ENCODE measurements at regions not wholly inside any gene's neighbourhood (a gene's known extent, or its start where the extent isn't known, plus 50 kb on each side); places are given as distances from the start of the nearest gene placed in this dataset.
"Not testable (repeated sequence)": the region's sequence is repeated elsewhere in the genome, so short reads cannot be mapped to it uniquely, and the experiment has no call there.

- DNase-seq (ENCODE audit: low read depth), result no peak
- H3K4me3 ChIP-seq (ENCODE audit: low read depth, low read length), result no peak overlapping the region
- TF ChIP-seq CTCF (conservative IDR thresholded peaks at IDR 0.05; ENCODE audit: low read depth, low read length), result no peak
Measured at GRCh38 chr3:34046154-34046553, 247.7 kb downstream of the PDCD6IP start.

GRCh38 chr3:34053626-34054025 is 255.2 kb downstream of the PDCD6IP start:
- no peak for DNase-seq (ENCODE audit: low read depth)
- no peak overlapping the region for H3K4me3 ChIP-seq (ENCODE audit: low read depth, low read length)
- TF ChIP-seq CTCF (conservative IDR thresholded peaks at IDR 0.05; ENCODE audit: low read depth, low read length), result no peak

- no peak for DNase-seq (ENCODE audit: low read depth)
- peak overlapping the region; percentile 0 for H3K4me3 ChIP-seq (ENCODE audit: low read depth, low read length)
- TF ChIP-seq CTCF (conservative IDR thresholded peaks at IDR 0.05; ENCODE audit: low read depth, low read length), result no peak
Measured at GRCh38 chr3:34056181-34056910, 257.9 kb downstream of the PDCD6IP start.

GRCh38 chr3:34056951-34057390 is 258.5 kb downstream of the PDCD6IP start:
- DNase-seq (ENCODE audit: low read depth), result peak; percentile 76
- no peak for TF ChIP-seq CTCF (conservative IDR thresholded peaks at IDR 0.05; ENCODE audit: low read depth, low read length)

GRCh38 chr3:34060995-34061394 is 262.6 kb downstream of the PDCD6IP start:
- H3K4me3 ChIP-seq (ENCODE audit: low read depth, low read length); DNase-seq (ENCODE audit: low read depth): not testable (repeated sequence)

More at GRCh38 chr3:34056951-34057390, 258.5 kb downstream of the PDCD6IP start:
- peak overlapping the region; percentile 0 for H3K4me3 ChIP-seq (ENCODE audit: low read depth, low read length)

- no peak for DNase-seq (ENCODE audit: low read depth)
- no peak overlapping the region for H3K4me3 ChIP-seq (ENCODE audit: low read depth, low read length)
- TF ChIP-seq CTCF (conservative IDR thresholded peaks at IDR 0.05; ENCODE audit: low read depth, low read length), result no peak
Measured at GRCh38 chr3:34065901-34066300, 267.5 kb downstream of the PDCD6IP start.

- TF ChIP-seq CTCF (conservative IDR thresholded peaks at IDR 0.05; ENCODE audit: low read depth, low read length), result no peak
- no peak for DNase-seq (ENCODE audit: low read depth)
- no peak overlapping the region for H3K4me3 ChIP-seq (ENCODE audit: low read depth, low read length)
Measured at GRCh38 chr3:34066328-34066727, 267.9 kb downstream of the PDCD6IP start.
